Suppressor macrophage (primary cell): ENCODE measurements at regions not wholly inside any gene's neighbourhood (a gene's known extent, or its start where the extent isn't known, plus 50 kb on each side); places are given as distances from the start of the nearest gene placed in this dataset.

Source experiments
- DNase-seq, 4 experiments: peaks; one replicate each; pipeline ENCODE4 v3.0.0-alpha.2; 2020 to 2022

DNA sequence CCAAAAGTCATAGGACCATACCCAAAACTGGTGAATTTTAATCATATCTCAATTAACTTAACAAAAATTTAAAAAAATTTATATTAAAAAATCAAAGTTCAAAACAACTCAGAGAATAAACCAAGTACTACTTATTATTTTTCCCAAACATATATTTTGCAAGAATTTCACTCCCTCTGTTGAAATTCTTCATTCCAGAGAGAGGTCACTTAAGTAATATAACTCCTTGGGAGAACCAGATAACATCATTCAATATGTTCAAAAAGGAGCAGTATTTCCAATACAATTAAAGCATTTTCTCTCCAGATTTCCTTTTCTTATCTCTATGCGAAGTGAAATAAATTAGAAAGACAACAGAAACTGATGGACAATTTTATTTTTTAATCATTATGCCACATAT is 165.9 kb upstream of the RND3 start:
- no peak for DNase-seq

DNA sequence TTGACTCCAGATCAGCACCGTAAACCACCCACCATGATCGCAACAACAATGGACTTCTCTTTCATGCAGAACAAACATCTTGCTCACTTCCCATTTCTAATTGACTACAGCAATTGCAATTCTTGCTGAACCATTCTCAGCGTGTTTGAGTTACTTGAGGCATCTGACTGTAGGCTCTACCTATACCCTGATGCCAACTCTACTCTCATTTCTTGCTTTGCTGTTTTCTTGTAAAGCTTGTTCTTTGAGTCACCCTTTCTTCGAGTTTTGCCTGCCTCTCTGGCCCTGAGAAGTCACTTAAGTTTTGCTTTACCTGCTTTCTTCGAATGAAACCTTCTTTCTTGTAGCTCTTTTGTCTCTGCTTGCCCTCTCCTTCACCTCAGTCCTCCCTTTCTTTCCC is 160.5 kb upstream of the RND3 start:
- peak in 3 of 4 experiments; percentile 3 to 31 (median 14) for DNase-seq

DNA sequence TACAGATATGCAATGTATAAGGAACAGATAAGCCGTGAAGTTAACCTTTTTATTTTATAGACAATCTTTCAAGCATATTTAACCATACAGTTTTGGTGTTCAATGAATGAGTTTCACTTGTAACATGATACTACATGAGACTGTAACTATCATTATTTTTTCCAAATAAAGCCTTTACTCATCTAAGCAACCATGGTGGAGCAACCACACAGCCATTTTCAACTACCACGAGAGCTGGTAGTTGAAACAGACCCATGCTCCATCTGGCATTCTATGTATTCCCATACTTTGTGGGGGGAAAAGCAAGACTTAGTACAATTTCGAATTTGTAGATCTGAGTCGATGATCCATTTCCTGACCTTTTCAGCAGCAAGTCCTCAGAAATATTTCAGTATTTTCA is 159.3 kb upstream of the RND3 start:
- no peak for DNase-seq

DNA sequence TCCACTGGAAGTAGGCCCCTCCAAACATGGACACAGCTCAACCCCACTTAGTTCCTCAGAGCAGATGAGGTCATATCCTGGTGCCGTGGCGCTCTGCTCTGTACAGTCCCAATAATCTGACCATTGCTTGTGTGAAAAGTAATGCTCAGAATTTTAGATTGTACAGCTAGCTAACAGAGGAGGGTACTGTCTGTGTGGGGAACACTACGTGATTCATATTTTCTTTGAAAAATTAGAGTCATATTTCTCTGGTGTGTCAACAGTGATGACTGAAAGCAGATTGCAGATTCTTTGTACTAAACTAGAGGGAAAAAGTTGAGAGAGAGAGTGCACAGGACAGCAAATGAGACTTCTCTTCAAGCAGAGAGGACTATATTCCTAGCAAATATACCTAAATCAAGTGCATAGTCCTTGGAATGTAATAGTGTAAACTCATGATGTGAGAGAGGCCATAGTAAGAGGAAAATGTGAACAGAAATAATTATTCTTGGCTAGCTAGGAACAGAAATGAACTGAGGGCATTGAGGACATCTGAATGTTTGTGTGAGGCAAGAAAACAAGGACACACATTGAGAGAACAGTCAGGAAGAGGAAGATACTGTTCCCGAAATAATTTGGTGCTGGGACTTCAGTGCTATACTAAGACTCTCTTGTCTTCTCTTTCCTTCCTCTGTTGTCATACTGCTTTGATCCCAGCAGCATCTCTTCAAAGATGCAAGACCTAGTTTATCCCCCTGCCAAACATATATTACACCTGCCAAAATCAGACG is 157.0 kb upstream of the RND3 start:
- DNase-seq = no peak

DNA sequence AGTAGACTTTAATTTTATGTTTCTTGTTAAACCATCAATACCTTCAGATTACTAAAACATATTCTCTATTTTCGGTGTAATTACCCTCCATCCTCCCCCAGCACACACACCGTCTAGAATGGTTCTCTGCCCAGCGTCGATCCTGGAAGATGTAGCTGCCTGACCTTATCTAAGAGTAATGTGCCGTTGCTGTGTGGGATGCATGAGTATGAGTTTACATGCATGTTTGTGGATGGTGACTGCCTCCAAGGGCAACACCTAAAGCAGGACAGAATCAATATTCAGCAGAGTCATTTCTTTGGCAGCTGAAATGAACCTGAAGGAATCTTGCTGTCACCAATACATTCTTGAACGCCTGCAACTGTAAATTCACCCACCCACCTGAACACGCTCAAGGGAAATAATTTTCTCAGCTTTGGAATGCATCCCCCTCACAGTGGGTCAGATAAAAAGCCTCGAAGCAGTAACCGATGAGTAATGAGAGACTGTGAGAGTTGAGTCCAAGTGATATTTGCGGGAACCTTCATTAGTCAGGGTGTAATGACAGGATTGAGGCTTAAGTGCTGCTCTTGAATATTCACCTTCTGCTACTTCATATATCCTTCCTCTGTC is 155.8 kb upstream of the RND3 start:
- no peak for DNase-seq

DNA sequence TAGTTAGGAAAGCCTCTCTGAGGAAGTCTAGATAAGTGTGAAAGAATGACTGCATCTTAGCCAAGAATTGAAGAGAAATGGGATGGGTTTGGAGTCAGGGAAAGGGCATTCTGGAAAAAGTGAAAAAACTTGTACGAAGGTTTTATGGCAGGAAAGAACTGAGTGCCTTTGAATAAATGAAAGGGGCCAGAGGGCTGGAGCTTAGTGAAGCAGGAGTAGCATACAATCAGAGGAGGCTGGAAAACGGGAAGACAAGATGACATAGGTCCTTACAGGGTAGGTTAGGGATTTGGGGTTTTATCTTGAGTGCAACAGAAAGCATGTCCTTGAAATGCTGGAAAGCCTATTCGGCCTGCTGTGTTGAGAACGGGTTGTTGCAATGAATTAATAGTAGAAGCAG is 152.6 kb upstream of the RND3 start:
- no peak for DNase-seq

DNA sequence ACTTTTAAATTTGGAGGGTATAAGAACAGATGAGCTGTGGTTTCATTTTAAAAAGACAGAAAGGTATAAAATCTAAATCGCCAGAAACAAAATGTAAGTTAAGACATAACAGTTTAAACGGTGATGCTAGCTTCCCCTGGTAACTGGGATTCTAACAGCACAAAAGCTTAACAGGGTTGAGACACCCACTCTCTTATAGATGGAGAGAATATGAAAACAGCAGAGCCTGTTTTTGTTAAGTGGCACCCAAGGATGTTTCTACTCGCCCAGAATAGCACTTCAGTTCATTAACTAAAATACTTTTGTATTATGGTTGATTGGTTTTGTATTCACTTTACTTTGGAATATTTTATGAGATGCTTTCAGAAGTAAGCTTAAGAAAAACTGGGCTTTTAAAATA is 151.9 kb upstream of the RND3 start:
- no peak for DNase-seq

DNA sequence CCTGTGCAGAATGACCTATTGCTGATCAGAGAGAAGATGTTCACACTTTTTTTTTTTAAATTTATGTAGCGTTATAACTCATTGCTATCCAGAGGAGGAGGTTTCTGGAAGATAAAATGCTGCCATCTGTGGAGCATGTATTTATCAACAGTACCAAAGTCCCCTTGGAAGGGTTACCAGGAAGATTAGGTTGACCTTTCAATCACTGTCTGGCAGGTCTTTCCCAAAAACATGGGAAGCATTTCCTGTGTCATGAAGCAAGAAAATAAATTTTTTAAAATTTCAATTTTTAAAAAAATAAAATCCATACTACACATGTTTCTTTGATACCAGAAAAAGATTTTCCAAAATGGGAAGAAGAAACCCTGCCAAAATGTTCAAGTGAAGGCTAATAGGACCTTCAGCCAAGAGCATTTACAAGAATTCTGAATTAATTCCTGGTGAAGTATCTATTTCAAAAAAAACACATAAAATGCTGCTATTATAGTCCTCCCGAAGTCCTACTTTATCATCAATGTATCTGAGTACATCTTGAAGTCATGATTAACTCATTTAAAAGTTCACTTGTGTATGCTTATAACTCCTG is 143.9 kb upstream of the RND3 start:
- DNase-seq = no peak

DNA sequence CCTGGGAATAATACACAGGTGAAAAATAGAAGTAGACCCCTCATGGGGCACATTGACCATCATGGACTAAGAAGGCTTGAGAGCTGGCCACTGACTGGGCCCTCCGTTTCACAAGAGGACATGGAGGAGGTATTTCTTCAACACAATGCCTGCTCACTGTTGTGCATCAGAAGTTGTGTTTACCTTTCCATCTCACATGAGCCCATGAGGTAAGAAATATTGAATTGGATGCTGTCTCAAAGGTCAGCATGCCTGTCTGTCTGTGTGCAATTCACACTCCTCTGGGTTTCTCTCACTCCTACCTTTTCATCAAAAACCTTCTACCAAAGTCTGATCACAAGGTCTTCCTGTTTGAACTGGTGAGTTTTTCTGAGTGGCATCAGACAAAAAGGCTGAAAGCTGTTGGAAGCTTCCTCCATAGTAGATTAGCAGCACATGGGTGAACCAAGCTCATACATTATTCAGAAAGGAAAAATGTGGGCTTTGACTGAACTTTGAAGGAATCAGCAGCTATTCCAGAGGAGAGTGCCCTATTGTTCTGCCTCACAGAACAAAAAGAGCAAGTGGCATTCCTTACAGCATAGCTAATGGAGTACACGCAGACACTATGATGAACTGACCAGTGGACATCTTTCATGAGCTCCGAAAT is 143.2 kb upstream of the RND3 start:
- no peak for DNase-seq

DNA sequence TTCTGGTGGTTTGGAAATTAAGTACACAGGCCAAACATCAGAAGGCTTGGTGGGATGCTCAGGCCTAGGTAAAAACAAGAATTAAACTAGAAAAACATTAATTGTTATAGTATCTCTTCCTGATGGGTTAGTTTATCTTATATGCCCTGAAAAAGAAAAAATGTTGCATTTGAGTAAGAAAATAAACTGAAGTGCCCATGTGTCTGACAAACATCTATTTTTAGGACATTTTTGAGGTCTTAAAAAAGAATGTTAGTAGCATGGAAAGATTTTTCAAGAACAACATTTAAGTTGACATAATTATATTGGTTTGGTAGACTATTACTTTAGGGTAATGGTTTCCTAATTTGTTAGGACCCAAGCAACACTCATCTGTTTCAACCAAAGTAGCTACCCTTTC is 140.1 kb upstream of the RND3 start:
- DNase-seq = no peak

DNA sequence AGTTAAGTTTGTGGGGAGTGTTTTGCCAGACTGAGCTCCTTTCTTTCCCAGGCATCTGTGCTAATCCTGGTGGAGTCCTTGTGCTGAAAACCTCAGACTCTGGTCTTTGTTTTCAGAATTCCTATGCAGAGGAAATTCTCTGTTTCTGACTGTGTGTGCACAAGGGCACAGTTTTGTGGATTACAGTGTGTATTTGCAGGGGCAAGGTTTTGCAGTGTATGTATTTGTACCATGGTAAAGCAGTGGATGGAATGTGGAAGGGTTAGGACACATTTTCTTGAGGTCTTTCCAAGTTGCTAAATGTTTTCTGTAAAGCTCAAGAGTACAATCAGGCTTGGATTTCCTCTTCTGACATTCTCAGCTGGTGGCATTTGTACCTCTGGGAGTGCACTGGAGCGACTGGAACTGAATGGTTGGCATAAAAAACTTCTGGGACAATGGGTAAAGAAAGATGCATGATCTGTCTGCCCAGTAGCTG is 139.5 kb upstream of the RND3 start:
- no peak for DNase-seq

DNA sequence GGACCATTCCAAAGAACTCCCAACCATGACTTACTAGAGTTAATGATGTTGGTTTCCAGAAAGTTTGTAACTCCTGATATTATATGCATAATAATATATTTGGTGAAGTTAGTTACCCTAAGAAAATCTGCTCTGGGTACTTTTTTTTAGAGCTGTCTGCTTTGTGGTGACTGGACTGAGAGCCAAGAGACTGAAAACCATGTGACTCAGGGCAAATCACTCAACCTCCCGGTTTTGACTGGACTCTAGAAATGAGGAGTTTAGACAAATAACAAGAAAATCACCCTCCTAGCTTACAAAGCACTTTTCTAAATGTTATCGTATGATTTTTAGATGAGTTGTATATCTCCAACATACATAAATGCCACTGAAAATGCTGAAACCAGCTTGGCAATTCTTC is 138.3 kb upstream of the RND3 start:
- DNase-seq = no peak

DNA sequence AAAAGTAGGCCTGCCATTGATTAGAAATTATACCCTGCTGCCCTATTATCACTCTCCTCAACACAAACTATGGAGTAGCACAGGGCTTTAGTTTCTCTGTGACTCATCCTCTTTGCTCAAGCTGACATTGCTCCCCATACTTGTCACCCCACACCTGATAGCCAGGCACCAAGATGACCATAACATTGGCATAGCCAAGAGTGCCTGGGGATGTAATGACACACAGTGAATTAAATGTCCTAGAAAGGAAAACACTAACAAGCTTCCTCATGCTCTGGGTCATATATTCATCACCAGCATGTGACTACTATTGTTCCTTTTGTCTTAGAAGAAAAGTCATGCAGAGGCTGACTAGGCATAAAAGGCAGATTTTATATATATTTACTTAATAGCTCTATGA is 137.8 kb upstream of the RND3 start:
- DNase-seq = peak in 2 of 4 experiments; percentile 7 to 17

DNA sequence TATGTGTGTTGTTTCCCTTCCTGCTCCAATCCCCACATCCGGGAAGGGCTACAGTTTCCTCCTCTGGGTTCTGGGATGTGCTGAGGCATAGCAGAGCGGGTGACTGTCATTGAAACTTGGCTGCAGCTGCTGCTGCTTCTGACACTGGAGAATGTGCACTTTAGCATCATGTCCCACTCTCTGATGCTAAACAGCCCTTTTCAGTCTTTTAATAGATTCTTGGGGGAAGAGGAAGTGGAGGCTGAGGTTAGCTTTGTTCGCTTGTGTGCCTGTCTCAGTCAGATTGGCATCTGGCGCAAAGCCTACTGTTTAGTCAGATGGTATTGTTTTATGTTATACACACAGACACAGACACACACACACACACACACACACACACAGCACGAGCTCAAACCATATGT is 136.5 kb upstream of the RND3 start:
- DNase-seq = peak; percentile 11 to 50 (median 24)

DNA sequence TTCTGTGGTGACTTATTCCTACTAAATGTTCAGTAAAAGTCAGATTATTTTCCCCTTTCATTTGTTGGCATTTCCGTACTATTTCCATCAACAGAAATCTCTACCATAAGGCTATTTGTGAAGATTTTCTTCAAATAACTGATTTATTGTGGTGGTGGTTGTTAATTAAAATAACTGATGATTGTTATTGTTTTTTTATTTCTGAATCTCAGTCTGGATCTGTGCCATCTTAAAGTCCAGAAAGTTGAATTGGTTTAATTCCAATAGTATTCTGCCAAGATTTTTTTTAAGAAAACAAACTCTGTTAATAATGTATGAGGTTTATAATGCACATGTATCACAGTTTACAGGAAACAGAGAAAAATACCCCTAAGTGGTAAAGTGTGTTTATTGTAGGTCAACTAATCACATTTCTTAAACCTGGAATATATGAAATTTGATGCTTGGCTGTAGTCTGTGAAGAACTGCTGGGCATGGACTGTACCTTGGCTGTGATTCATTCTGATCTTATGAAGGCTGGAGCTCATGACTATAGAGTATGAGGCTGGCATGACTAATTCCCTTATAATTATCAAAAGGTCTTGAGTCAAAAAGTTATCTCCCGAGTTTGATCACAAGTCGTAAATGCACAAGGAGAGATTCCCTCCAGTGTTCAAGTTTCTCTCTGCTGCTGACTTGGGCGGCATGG is 134.2 kb upstream of the RND3 start:
- no peak for DNase-seq

DNA sequence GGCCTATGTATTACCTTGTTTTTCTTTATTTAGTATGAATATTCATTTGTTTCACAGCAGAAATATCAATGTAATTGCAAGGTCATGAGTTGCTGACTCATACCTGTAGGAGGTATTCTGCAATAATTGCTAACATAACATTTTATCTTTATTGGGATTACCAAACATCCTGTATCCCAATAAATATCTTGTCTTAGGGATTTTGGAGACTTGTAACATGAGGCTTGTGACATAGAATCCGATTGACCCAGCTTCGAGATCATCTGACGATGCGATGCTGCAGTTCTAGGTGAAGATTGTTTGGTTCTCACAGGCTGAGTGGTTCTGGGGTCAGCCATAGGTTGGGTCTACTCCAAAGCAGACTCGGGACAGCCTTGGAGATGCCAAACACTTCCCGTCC is 133.4 kb upstream of the RND3 start:
- DNase-seq = peak in 2 of 4 experiments; percentile 11 to 32

DNA sequence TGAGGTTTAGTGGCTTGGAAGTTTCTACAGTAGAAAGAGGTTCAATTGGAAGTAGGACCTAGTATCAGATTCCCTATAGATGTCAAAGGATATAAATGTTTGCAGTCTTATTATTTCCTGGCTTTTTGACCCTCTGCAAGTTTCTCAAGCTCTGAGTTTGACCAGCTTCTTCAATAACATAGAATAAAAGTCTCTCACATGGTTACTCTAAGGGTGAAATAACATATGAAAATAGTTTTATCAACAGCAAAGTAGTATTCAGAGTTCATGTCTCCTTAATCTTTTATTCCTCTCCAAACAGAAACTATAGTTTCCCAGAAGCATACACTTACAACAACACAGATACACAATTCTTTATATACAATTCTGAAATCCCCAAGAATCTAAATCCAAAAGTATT is 132.9 kb upstream of the RND3 start:
- no peak for DNase-seq

DNA sequence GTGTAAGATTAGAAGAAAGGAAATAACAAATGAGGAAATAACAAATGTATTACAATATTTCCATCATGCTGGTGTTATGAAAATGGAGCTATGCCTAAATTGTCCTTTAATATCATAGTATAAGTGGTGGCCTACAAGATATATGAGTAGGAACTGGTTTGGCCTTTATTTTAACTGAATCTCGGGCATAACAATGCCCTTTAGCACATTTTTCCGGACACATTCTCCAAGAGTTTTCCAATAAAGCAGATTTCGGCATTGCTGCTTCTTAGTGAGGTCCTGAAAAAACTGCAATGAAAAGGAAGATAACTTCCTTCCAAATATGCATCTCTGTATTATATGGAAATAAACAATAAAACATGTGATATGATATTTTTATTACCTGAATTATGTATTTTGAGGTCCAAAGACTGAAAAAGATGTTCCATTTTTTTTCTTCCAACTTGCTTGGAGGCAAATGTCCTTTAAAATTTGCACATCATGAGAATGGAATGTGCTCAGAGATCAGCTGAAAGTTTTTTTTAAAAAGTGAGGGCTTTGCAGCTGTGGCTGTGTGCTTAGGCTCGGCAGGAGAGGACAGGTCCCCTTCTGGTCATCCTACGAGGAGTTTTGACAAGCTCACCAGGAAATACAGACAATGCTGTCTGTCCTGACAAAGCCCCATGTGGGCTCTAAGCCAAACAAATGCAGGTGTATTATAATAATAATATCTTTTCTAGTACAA is 132.3 kb upstream of the RND3 start:
- no peak for DNase-seq

DNA sequence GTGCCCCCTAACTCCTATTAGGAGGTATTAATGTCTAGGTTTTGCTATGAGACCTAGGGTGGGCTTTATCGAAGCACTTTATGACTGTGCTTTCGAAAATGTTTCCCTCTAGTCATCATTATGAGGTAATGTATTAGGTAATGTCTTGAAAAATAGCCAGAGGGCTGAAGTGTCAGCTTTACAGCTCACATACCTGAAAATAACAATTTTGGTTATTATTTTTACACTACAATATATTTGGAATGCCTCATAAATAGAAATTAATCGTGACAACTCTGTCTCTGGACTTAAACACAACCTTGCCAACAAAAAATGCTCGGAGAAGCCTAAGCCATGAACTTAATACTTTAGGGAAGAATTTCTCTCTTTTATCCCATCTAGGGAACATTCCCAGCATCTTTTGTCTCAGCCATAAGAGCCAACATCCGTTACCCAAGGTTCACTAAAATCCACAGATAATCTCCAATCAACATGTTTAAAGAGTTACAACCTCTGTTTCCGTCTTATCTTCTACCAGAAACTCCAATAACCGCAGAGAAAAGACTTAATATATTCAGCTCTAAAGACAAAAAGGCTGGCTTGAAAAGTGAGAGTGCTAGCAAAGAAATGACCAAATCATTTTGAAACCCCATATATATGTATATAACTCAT is 130.9 kb upstream of the RND3 start:
- DNase-seq = no peak

DNA sequence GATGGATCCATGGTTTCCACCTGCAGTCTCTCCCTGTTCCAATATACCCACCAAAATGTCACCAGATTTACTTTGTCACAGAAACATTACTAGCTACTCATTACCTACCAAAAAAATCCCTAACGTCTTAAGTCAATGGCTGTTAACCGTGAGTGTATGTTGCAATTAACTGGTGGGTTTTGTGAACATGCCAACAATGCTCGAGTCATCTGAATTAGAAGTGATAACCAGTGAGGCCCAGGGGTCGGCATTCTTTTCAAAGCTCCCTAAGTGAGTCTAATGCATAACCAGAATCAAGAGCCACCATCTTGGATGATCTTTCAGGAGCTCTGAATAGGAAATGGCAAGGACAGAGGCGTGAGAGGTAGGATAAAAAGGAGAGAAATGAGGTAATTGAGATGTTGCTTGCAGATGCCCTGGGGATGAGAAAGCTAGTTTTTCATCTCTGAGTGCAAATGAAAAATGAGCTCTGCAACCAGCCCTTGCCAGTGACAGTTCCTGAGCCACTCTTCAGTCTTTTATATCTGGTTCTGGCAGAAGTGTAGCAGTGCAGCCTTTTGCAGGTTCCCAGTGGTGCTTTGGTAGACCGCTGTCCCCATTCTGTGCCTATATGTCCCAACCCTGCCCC is 130.0 kb upstream of the RND3 start:
- no peak for DNase-seq
